HG02884 (cell line): ENCODE measurements at regions not wholly inside any gene's neighbourhood (a gene's known extent, or its start where the extent isn't known, plus 50 kb on each side); places are given as distances from the start of the nearest gene placed in this dataset.

ENCODE experiments used
- ATAC-seq: cut with Tn5 transposase; IDR thresholded peaks from one replicate; pipeline ENCODE4 v1.9.1; 2021; ENCODE audit warnings: mild to moderate bottlenecking, moderate library complexity; ENCODE audit not compliant: unreplicated experiment

- peak; percentile 49 for ATAC-seq
Measured at GRCh38 chr3:194003114-194004057, 132.6 kb upstream of the HES1 start.

GRCh38 chr3:194005930-194006501 lies 129.9 kb upstream of the HES1 start:
- ATAC-seq, result no peak

- no peak for ATAC-seq
Measured at GRCh38 chr3:194007592-194008337, 128.2 kb upstream of the HES1 start.

- ATAC-seq, result no peak
Measured at GRCh38 chr3:194009019-194009418, 126.9 kb upstream of the HES1 start.

GRCh38 chr3:194009892-194010533 lies 125.9 kb upstream of the HES1 start:
- ATAC-seq, result no peak

- ATAC-seq, result no peak
Measured at GRCh38 chr3:194011807-194012206, 124.1 kb upstream of the HES1 start.

GRCh38 chr3:194013928-194014327 lies 122.0 kb upstream of the HES1 start:
- no peak for ATAC-seq

- ATAC-seq, result no peak
Measured at GRCh38 chr3:194014756-194015155, 121.2 kb upstream of the HES1 start.

- no peak for ATAC-seq
Measured at GRCh38 chr3:194019398-194020165, 116.4 kb upstream of the HES1 start.

- ATAC-seq, result no peak
Measured at GRCh38 chr3:194022052-194022451, 113.9 kb upstream of the HES1 start.

GRCh38 chr3:194022816-194023215 lies 113.1 kb upstream of the HES1 start:
- ATAC-seq, result no peak

GRCh38 chr3:194023501-194024280 lies 112.3 kb upstream of the HES1 start:
- no peak for ATAC-seq

- no peak for ATAC-seq
Measured at GRCh38 chr3:194025119-194025518, 110.8 kb upstream of the HES1 start.

- no peak for ATAC-seq
Measured at GRCh38 chr3:194025951-194026350, 110.0 kb upstream of the HES1 start.

GRCh38 chr3:194028434-194029004 lies 107.4 kb upstream of the HES1 start:
- no peak for ATAC-seq

- no peak for ATAC-seq
Measured at GRCh38 chr3:194029846-194030245, 106.1 kb upstream of the HES1 start.

- ATAC-seq, result no peak
Measured at GRCh38 chr3:194030372-194030771, 105.6 kb upstream of the HES1 start.

- no peak for ATAC-seq
Measured at GRCh38 chr3:194031349-194031748, 104.6 kb upstream of the HES1 start.
